H1 (cell line): ENCODE measurements at regions not wholly inside any gene's neighbourhood (a gene's known extent, or its start where the extent isn't known, plus 50 kb on each side); places are given as distances from the start of the nearest gene placed in this dataset.

Source experiments
- CTCF ChIA-PET: fragments of 300-600 bp; sonication (Branson Sonifier 250); formaldehyde crosslinking; loops from one replicate; lab custom pipeline; 2021; ENCODE audit not compliant: partially characterized antibody; lab: Charles Lee
- POLR2A ChIA-PET: fragments of 300-600 bp; sonication (Branson Sonifier 250); formaldehyde crosslinking; loops from one replicate; lab custom pipeline; 2021; ENCODE audit warnings: inconsistent platforms; ENCODE audit not compliant: partially characterized antibody; lab: Charles Lee
- DNase-seq, 2 experiments: peaks; one replicate each; pipeline versions ENCODE4 v3.0.0 to v3.0.0-alpha.2; 2010 to 2022; ENCODE audit warnings: low spot score in 2 of 2, low read depth in 1 of 2, mixed read lengths in 1 of 2
- FAIRE-seq: peaks from 2 replicates; lab custom pipeline; 2011; peaks lifted over from hg19 to GRCh38; lab: Jason Lieb, UNC
- H2AFZ ChIP-seq: 2 replicates; pipeline ENCODE4 v1.8.1; 2012; ENCODE audit warnings: low read length, inconsistent platforms
- H2AK5ac ChIP-seq: 2 replicates; pipeline ENCODE4 v1.6.1; 2013; ENCODE audit warnings: low read depth, low read length
- H2BK120ac ChIP-seq: replicated peaks from 2 replicates; pipeline ENCODE3; 2013; ENCODE audit warnings: low read depth, low read length, inconsistent platforms
- H2BK12ac ChIP-seq: 2 replicates; pipeline ENCODE4 v1.6.1; 2013; ENCODE audit warnings: low read depth, low read length
- H2BK15ac ChIP-seq: 2 replicates; pipeline ENCODE4 v1.6.1; 2013; ENCODE audit warnings: low read length
- H2BK20ac ChIP-seq: 2 replicates; pipeline ENCODE4 v1.6.1; 2013; ENCODE audit warnings: low read length
- H2BK5ac ChIP-seq: 2 replicates; pipeline ENCODE4 v1.6.1; 2013; ENCODE audit warnings: low read depth, low read length
- H3K14ac ChIP-seq: 2 replicates; pipeline ENCODE4 v1.6.1; 2013; ENCODE audit warnings: inconsistent platforms; ENCODE audit not compliant: insufficient read length
- H3K18ac ChIP-seq: 2 replicates; pipeline ENCODE4 v1.6.1; 2013; ENCODE audit warnings: low read length; ENCODE audit errors: extremely low read depth
- H3K23ac ChIP-seq: 2 replicates; pipeline ENCODE4 v1.6.1; 2013; ENCODE audit warnings: inconsistent platforms; ENCODE audit not compliant: insufficient read length
- H3K23me2 ChIP-seq: 2 replicates; pipeline ENCODE4 v1.6.1; 2013; ENCODE audit warnings: low read depth, low read length
- H3K27ac ChIP-seq: 2 replicates; pipeline ENCODE4 v1.6.1; 2011; ENCODE audit warnings: low read depth, low read length, inconsistent platforms
- H3K27me3 ChIP-seq, 4 experiments: replicated peaks in 1 of 4; 1 replicate in 1 of 4; 2 replicates in 3 of 4; pipeline versions ENCODE4 v1.6.1 to v1.8.1; 2011 to 2013; ENCODE audit warnings: low read length in 3 of 4, mild to moderate bottlenecking in 3 of 4, inconsistent platforms in 2 of 4, mixed read lengths in 2 of 4, moderate library complexity in 1 of 4; ENCODE audit not compliant: control insufficient read depth in 3 of 4, insufficient read depth in 3 of 4; ENCODE audit errors: extremely low read depth in 1 of 4
- H3K36me3 ChIP-seq, 4 experiments: 2 replicates each; pipeline versions ENCODE4 v1.6.1 to v1.8.1; 2011 to 2013; ENCODE audit warnings: mild to moderate bottlenecking in 4 of 4, low read length in 3 of 4, moderate library complexity in 2 of 4, control low read depth in 1 of 4, inconsistent platforms in 1 of 4; ENCODE audit not compliant: insufficient read depth in 4 of 4, control insufficient read depth in 2 of 4
- H3K4ac ChIP-seq: replicated peaks from 2 replicates; pipeline ENCODE3; 2013; ENCODE audit warnings: low read length, low read depth, mixed read lengths, inconsistent platforms; ENCODE audit not compliant: insufficient read length
- H3K4me1 ChIP-seq, 4 experiments: replicated peaks in 1 of 4; 1 replicate in 1 of 4; 2 replicates in 3 of 4; pipeline versions ENCODE4 v1.6.1 to v1.8.1; 2011 to 2013; ENCODE audit warnings: low read length in 3 of 4, inconsistent platforms in 2 of 4, mixed read lengths in 1 of 4; ENCODE audit not compliant: insufficient read depth in 4 of 4, control insufficient read depth in 3 of 4
- H3K4me2 ChIP-seq, 2 experiments: 2 replicates each; pipeline versions ENCODE4 v1.6.1 to v1.8.1; 2011 to 2013; ENCODE audit warnings: low read depth in 2 of 2, low read length in 2 of 2, control low read depth in 1 of 2, inconsistent platforms in 1 of 2, mild to moderate bottlenecking in 1 of 2; ENCODE audit not compliant: insufficient read depth in 1 of 2
- H3K4me3 ChIP-seq, 4 experiments: fragments of 200-600, 300-600 bp in 1 of 4; sonication (generic), shearing (Covaris generic), sonication (Bioruptor Twin) in 1 of 4; 2 replicates each; pipeline versions ENCODE4 v1.5.1 to v1.8.1; 2011 to 2016; ENCODE audit warnings: low read length in 4 of 4, low read depth in 3 of 4, control low read depth in 2 of 4, inconsistent platforms in 2 of 4, mild to moderate bottlenecking in 2 of 4, mixed read lengths in 1 of 4, moderate library complexity in 1 of 4; ENCODE audit not compliant: insufficient read depth in 2 of 4; ENCODE audit errors: extremely low read depth in 1 of 4
- H3K56ac ChIP-seq: replicated peaks from 2 replicates; pipeline ENCODE3; 2013; ENCODE audit warnings: low read depth, mild to moderate bottlenecking, mixed read lengths, low read length, inconsistent platforms; ENCODE audit not compliant: insufficient read length
- H3K79me1 ChIP-seq: 2 replicates; pipeline ENCODE4 v1.6.1; 2013; ENCODE audit warnings: low read depth, low read length, control low read depth
- H3K79me2 ChIP-seq, 2 experiments: 2 replicates each; pipeline versions ENCODE4 v1.6.1 to v1.8.1; 2012 to 2013; ENCODE audit warnings: low read length in 2 of 2, mild to moderate bottlenecking in 2 of 2, inconsistent platforms in 1 of 2; ENCODE audit not compliant: insufficient read depth in 2 of 2, control insufficient read depth in 1 of 2
- H3K9ac ChIP-seq, 4 experiments: replicated peaks in 1 of 4; 1 replicate in 1 of 4; 2 replicates in 3 of 4; pipeline versions ENCODE4 v1.6.1 to v1.8.1; 2011 to 2013; ENCODE audit warnings: low read depth in 3 of 4, low read length in 3 of 4, control low read depth in 2 of 4, mild to moderate bottlenecking in 2 of 4, moderate library complexity in 2 of 4, inconsistent platforms in 1 of 4; ENCODE audit errors: extremely low read depth in 1 of 4
- H3K9me3 ChIP-seq, 2 experiments: 2 replicates each; pipeline versions ENCODE4 v1.6.1 to v1.8.1; 2012 to 2013; ENCODE audit warnings: mild to moderate bottlenecking in 2 of 2, moderate library complexity in 2 of 2, control low read depth in 1 of 2, inconsistent platforms in 1 of 2, low read depth in 1 of 2, low read length in 1 of 2, mixed read lengths in 1 of 2; ENCODE audit not compliant: insufficient read depth in 2 of 2
- H4K20me1 ChIP-seq, 2 experiments: replicated peaks in 1 of 2; 2 replicates each; pipeline versions ENCODE3 to v1.8.1; 2011 to 2013; ENCODE audit warnings: inconsistent platforms in 2 of 2, low read length in 2 of 2, mild to moderate bottlenecking in 1 of 2; ENCODE audit not compliant: insufficient read depth in 2 of 2, control insufficient read depth in 1 of 2
- H4K5ac ChIP-seq: 2 replicates; pipeline ENCODE4 v1.6.1; 2013; ENCODE audit warnings: low read length, low read depth, mixed read lengths, inconsistent platforms; ENCODE audit not compliant: insufficient read length
- H4K8ac ChIP-seq: 2 replicates; pipeline ENCODE4 v1.8.0; 2013; ENCODE audit warnings: mild to moderate bottlenecking, moderate library complexity, low read length, inconsistent platforms; ENCODE audit not compliant: insufficient read depth; ENCODE audit errors: extremely low read depth
- H4K91ac ChIP-seq: replicated peaks from 2 replicates; pipeline ENCODE3; 2013; ENCODE audit warnings: low read length, mixed read lengths, inconsistent platforms; ENCODE audit not compliant: insufficient read length
- BCL11A ChIP-seq, 2 experiments: IDR thresholded peaks; one replicate each; pipeline ENCODE4 v1.6.1; 2011; ENCODE audit warnings: low read depth in 2 of 2, low read length in 2 of 2, mild to moderate bottlenecking in 2 of 2
- EP300 ChIP-seq, 2 experiments: IDR thresholded peaks; 1 replicate in 1 of 2; 2 replicates in 1 of 2; pipeline ENCODE4 v1.6.1; 2011 to 2012; ENCODE audit warnings: low read depth in 2 of 2, low read length in 2 of 2, mild to moderate bottlenecking in 2 of 2, borderline replicate concordance in 1 of 2, inconsistent platforms in 1 of 2, moderate library complexity in 1 of 2
- GTF2F1 ChIP-seq: IDR thresholded peaks from 2 replicates; pipeline ENCODE4 v1.6.1; 2012; ENCODE audit warnings: low read depth, low read length, improper control_type of control experiment, borderline replicate concordance
- NRF1 ChIP-seq: IDR thresholded peaks from 2 replicates; pipeline ENCODE4 v1.6.1; 2011; ENCODE audit warnings: mild to moderate bottlenecking, low read depth, low read length, improper control_type of control experiment
- WGBS, 2 experiments: shearing (Covaris generic) in 1 of 2; methylation state at CpG; one replicate each; pipeline versions ENCODE4 v1.1.6 to v1.1.7; 2013 to 2015; ENCODE audit warnings: low lambda C conversion rate in 2 of 2, mixed read lengths in 2 of 2, inconsistent platforms in 1 of 2, low coverage in 1 of 2, missing lambda C conversion rate in 1 of 2; ENCODE audit not compliant: insufficient replicate concordance in 2 of 2, insufficient coverage in 1 of 2, insufficient read length in 1 of 2; ENCODE audit errors: extremely low coverage in 1 of 2, missing lambda C conversion rate in 1 of 2; 5-methylcytosine and 5-hydroxymethylcytosine counted together
- TF ChIP-seq, protein P1 (sequence below): IDR thresholded peaks from 2 replicates; pipeline ENCODE4 v1.6.1; 2012; ENCODE audit warnings: inconsistent platforms

DNA sequence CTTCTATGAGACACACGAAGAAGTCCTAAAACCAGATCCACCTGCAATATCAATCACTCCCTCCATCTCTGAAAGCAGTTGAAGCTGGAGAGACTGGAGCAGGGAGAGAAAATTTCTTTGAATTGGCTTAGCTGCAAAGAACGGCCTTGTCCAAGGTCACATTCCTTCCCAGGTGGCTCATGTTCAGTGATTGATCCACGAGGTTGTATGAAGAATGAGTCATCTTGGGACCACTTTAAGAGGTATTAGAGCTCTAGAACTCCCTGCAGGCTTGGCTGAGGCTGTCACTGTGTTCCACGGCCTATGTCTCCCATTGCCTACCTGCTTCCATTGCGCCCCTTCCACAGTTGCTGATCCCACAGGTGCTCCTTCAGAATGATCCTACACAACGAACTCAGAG, 68.2 kb downstream of the HMHB1 start:
- no peak overlapping the region for H3K4me3 ChIP-seq
- no peak overlapping the region for H3K9ac ChIP-seq
- DNase-seq (no peak), FAIRE-seq (no peak)
- no peak overlapping the region for H2BK20ac ChIP-seq
- no peak overlapping the region for H2BK120ac ChIP-seq
- no peak overlapping the region for H2BK15ac ChIP-seq
- no peaks in the 10 kb centered on the region for H3K79me1 ChIP-seq
- H3K4me1 ChIP-seq: peaks cover 0 to 4% (median 0%) of the 10 kb centered on the region in 4 experiments; a peak in 1 of 7 replicates
- H3K36me3 ChIP-seq: no peaks in the 10 kb centered on the region
- POLR2A ChIA-PET: no interaction called here
- H3K23me2 ChIP-seq: no peaks in the 10 kb centered on the region
- H3K18ac ChIP-seq: no peak overlapping the region
- no peak overlapping the region for H4K91ac ChIP-seq
- H3K4me2 ChIP-seq: no peak overlapping the region
- H3K9me3 ChIP-seq: no peaks in the 10 kb centered on the region
- no peaks in the 10 kb centered on the region for H3K27me3 ChIP-seq
- peak overlapping the region; percentile 35; the same call in 1 of the 2 replicates for H2BK12ac ChIP-seq
- no peaks in the 10 kb centered on the region for H4K20me1 ChIP-seq
- H3K23ac ChIP-seq: no peak overlapping the region
- H3K56ac ChIP-seq: no peak overlapping the region
- CTCF ChIA-PET: no interaction called here
- no peak overlapping the region for H3K27ac ChIP-seq
- H4K8ac ChIP-seq: no peak overlapping the region
- no peak overlapping the region for H2AK5ac ChIP-seq
- 89% methylated on average over 6 of the region's 6 CpGs; no CpG with 5 or more reads in 1 of the 2 experiments for WGBS, 2 experiments
- H4K5ac ChIP-seq: no peak overlapping the region
- H3K79me2 ChIP-seq: no peaks in the 10 kb centered on the region
- no peak overlapping the region for H3K14ac ChIP-seq
- no peak overlapping the region for H2AFZ ChIP-seq
- no peak overlapping the region for H3K4ac ChIP-seq
- no peak overlapping the region for H2BK5ac ChIP-seq
- TF ChIP-seq, protein P1, sequence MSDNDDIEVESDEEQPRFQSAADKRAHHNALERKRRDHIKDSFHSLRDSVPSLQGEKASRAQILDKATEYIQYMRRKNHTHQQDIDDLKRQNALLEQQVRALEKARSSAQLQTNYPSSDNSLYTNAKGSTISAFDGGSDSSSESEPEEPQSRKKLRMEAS: no peak
- no peak for TF ChIP-seq NRF1
- no peak for TF ChIP-seq EP300 (IDR thresholded peaks at IDR 0.05; ENCODE audit: borderline replicate concordance in 1 of 2, low read depth in 2 of 2, low read length in 2 of 2)
- TF ChIP-seq BCL11A (IDR thresholded peaks at IDR 0.05; ENCODE audit: low read depth in 2 of 2, low read length in 2 of 2): no peak
- no peak for TF ChIP-seq GTF2F1
